ENCODE measurements at regions not wholly inside any gene's neighbourhood (a gene's known extent, or its start where the extent isn't known, plus 50 kb on each side); places are given as distances from the start of the nearest gene placed in this dataset.

GRCh38 chr22:44587737-44588310 is 89.8 kb upstream of the RTL6 start:
- no peak for DNase-seq (ENCODE audit: extremely low read depth, low read depth)
- no peak for TF ChIP-seq CTCF (IDR thresholded peaks at IDR 0.05; ENCODE audit: low read depth, low read length)

DNA sequence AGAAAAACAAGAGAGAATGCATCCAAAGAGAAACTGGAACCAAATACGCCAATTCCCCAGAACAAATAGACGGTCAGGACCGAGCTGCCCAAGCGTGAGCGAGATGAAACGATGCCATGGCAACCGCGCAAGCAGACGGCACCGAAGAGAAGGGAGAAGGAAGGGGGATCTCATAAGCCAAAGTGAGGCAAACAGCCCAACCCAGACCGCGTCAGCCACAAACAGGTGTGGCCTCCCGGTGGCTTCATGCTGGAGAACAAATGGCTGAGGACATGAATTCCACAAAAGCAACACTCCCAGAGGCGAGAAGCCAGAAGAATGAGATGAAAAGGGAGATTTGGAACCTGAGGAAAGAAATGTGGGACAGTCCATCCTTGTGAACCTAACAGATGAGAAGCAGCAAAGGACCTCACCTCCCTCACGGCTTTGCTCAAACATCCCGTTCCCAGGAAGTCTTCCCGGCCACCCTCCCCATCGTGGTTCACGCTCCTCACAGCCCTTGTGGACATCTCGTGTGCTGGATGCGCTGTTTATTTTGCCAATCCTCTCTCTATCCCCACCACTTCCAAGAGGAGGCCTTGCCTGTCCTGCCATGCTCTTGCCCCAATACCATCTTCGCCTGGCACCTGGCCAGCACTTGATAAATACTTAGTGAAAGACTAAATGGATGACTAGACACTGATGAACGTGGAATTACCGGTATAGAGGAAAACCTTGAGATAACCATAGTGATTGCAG is 89.1 kb upstream of the RTL6 start:
- no peak for DNase-seq (ENCODE audit: extremely low read depth, low read depth)
- TF ChIP-seq CTCF (IDR thresholded peaks at IDR 0.05; ENCODE audit: low read depth, low read length), result no peak

GRCh38 chr22:44586351-44586990 is 88.4 kb upstream of the RTL6 start:
- TF ChIP-seq CTCF (IDR thresholded peaks at IDR 0.05; ENCODE audit: low read depth, low read length), result no peak
- DNase-seq (ENCODE audit: extremely low read depth, low read depth), result no peak

GRCh38 chr22:44585559-44586350 is 87.7 kb upstream of the RTL6 start:
- no peak for TF ChIP-seq CTCF (IDR thresholded peaks at IDR 0.05; ENCODE audit: low read depth, low read length)
- no peak for DNase-seq (ENCODE audit: extremely low read depth, low read depth)

- no peak for DNase-seq (ENCODE audit: extremely low read depth, low read depth)
- TF ChIP-seq CTCF (IDR thresholded peaks at IDR 0.05; ENCODE audit: low read depth, low read length), result no peak
Measured at GRCh38 chr22:44584256-44584902, 86.3 kb upstream of the RTL6 start.

DNA sequence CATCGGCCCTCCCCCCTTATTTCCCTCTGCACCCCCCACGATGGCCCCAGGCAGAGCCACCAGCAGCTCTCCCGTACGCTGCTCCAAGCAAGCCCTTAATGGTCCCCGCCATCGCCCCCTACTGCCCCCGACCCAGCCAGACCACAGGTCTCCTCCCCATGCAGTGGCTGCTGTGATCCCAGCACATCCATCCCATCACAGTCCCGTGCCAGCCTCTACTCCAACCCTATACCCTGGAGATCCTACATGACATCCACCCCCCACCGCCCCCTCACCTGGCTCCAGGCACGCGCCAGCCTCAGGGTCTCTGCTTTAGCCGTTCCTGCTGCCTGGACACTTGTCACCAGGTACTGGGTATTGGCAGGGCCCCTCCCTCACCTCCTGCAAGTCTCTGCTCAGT is 85.8 kb upstream of the RTL6 start:
- no peak for DNase-seq (ENCODE audit: extremely low read depth, low read depth)
- no peak for TF ChIP-seq CTCF (IDR thresholded peaks at IDR 0.05; ENCODE audit: low read depth, low read length)

Data from AG09319 (cell line).